MM.1S (cell line): ENCODE measurements at regions not wholly inside any gene's neighbourhood (a gene's known extent, or its start where the extent isn't known, plus 50 kb on each side); places are given as distances from the start of the nearest gene placed in this dataset.

ENCODE experiments used
- DNase-seq: peaks from one replicate; pipeline ENCODE4 v3.0.0-alpha.2; 2015
- H2AFZ ChIP-seq: fragments of 300-600 bp; sonication (generic); 2 replicates; pipeline ENCODE4 v1.6.0; 2016; ENCODE audit warnings: antibody characterized with exemption, low read length
- H3F3A ChIP-seq: fragments of 300-600 bp; sonication (generic); 2 replicates; pipeline ENCODE4 v1.6.1; 2016; ENCODE audit warnings: mild to moderate bottlenecking, antibody characterized with exemption, low read length, moderate library complexity, mixed read lengths; ENCODE audit not compliant: insufficient read depth
- H3K27ac ChIP-seq: fragments of 300-600 bp; sonication (generic); 2 replicates; pipeline ENCODE4 v1.5.1; 2016; ENCODE audit warnings: mild to moderate bottlenecking, low read length
- H3K27me3 ChIP-seq: fragments of 300-600 bp; sonication (generic); replicated peaks from 2 replicates; pipeline ENCODE4 v1.6.0; 2016; ENCODE audit warnings: low read length; ENCODE audit not compliant: insufficient read depth
- H3K36me3 ChIP-seq: fragments of 300-600 bp; sonication (generic); replicated peaks from 2 replicates; pipeline ENCODE4 v1.6.1; 2016; ENCODE audit warnings: mild to moderate bottlenecking, low read length, mixed read lengths; ENCODE audit not compliant: insufficient read depth
- H3K4me1 ChIP-seq: fragments of 300-600 bp; sonication (generic); 2 replicates; pipeline ENCODE4 v1.6.1; 2016; ENCODE audit warnings: low read length, mixed read lengths
- H3K4me2 ChIP-seq: fragments of 300-600 bp; sonication (generic); 2 replicates; pipeline ENCODE4 v1.6.0; 2016; ENCODE audit warnings: low read depth, low read length
- H3K4me3 ChIP-seq: fragments of 300-600 bp; sonication (generic); 2 replicates; pipeline ENCODE4 v1.5.1; 2016; ENCODE audit warnings: low read length, mixed read lengths
- H3K79me2 ChIP-seq: fragments of 300-600 bp; sonication (generic); 2 replicates; pipeline ENCODE4 v1.6.1; 2016; ENCODE audit warnings: mixed run types, low read length, mixed read lengths
- H3K9ac ChIP-seq: fragments of 300-600 bp; sonication (generic); 2 replicates; pipeline ENCODE4 v1.6.1; 2016; ENCODE audit warnings: low read length, mixed read lengths
- H3K9me2 ChIP-seq: fragments of 300-600 bp; sonication (generic); replicated peaks from 2 replicates; pipeline ENCODE4 v1.6.1; 2016; ENCODE audit warnings: mild to moderate bottlenecking, low read length, mixed read lengths; ENCODE audit not compliant: insufficient read depth
- H3K9me3 ChIP-seq: fragments of 300-600 bp; sonication (generic); replicated peaks from 2 replicates; pipeline ENCODE4 v1.6.1; 2016; ENCODE audit warnings: mild to moderate bottlenecking, low read length, mixed read lengths; ENCODE audit not compliant: insufficient read depth
- H4K20me1 ChIP-seq: fragments of 300-600 bp; sonication (generic); 2 replicates; pipeline ENCODE4 v1.6.1; 2016; ENCODE audit warnings: mild to moderate bottlenecking, low read length, moderate library complexity, mixed read lengths; ENCODE audit not compliant: insufficient read depth
- CTCF ChIP-seq: fragments of 300-600 bp; sonication (generic); IDR thresholded peaks from 2 replicates; pipeline ENCODE4 v1.5.1; 2016; ENCODE audit warnings: antibody characterized with exemption, low read length, mixed read lengths
- EZH2 ChIP-seq: fragments of 300-600 bp; sonication (generic); optimal IDR thresholded peaks from 2 replicates; pipeline ENCODE3; 2017; ENCODE audit warnings: low read depth, mild to moderate bottlenecking, antibody characterized with exemption, low read length, mixed read lengths
- EZH2phosphoT487 ChIP-seq: fragments of 300-600 bp; sonication (generic); IDR thresholded peaks from 2 replicates; pipeline ENCODE4 v1.6.1; 2018; ENCODE audit warnings: antibody characterized with exemption, low read length

- no peak for DNase-seq
- no peaks in the 10 kb centered on the region for H3K79me2 ChIP-seq
- no peaks in the 10 kb centered on the region for H3K36me3 ChIP-seq
- no peak overlapping the region for H2AFZ ChIP-seq
- no peaks in the 10 kb centered on the region for H3K9me2 ChIP-seq
- H3K27ac ChIP-seq: no peak overlapping the region
- TF ChIP-seq CTCF (no peak), EZH2 (no peak), EZH2phosphoT487 (no peak)
- H3K27me3 ChIP-seq: no peaks in the 10 kb centered on the region
- no peak overlapping the region for H3K9ac ChIP-seq
- H4K20me1 ChIP-seq: no peaks in the 10 kb centered on the region
- H3F3A ChIP-seq: no peaks in the 10 kb centered on the region
- H3K4me1 ChIP-seq: no peaks in the 10 kb centered on the region
- H3K9me3 ChIP-seq: no peaks in the 10 kb centered on the region
- no peak overlapping the region for H3K4me2 ChIP-seq
- no peak overlapping the region for H3K4me3 ChIP-seq
These were observed 412.1 kb downstream of the CYLC2 start for GRCh38 chr9:103407260-103407659.

GRCh38 chr9:103410059-103410458 lies 414.9 kb downstream of the CYLC2 start:
- Histone ChIP-seq H3K4me3 (no peak overlapping the region), H4K20me1 (no peaks in the 10 kb centered on the region), H3K79me2 (no peaks in the 10 kb centered on the region), H3K9me3 (no peaks in the 10 kb centered on the region), H2AFZ (no peak overlapping the region), H3F3A (no peaks in the 10 kb centered on the region), H3K9ac (no peak overlapping the region), H3K27me3 (no peaks in the 10 kb centered on the region), H3K9me2 (no peaks in the 10 kb centered on the region), H3K4me2 (no peak overlapping the region), H3K4me1 (no peaks in the 10 kb centered on the region), H3K27ac (no peak overlapping the region), H3K36me3 (no peaks in the 10 kb centered on the region)
- TF ChIP-seq CTCF: no peak
- no peak for TF ChIP-seq EZH2
- no peak for TF ChIP-seq EZH2phosphoT487
- DNase-seq: no peak

DNA sequence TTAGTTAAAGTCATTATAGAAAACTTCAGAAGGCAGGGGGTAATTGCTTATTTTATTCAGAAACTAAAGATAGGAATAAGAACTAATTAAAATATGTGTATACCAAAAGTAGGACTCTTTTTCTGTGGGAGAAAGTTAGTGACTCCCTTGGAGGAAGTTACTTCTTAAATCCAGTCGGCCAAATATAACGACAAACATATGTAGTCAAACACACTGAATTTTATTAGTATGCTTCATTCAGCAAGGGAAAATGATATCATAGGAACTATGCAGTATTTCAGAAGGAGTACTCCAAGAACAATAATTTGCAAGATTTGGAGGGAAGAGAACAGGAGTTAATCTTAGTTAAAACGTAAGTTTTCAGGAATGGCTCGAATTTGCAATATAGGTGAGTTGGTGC lies 432.6 kb downstream of the CYLC2 start:
- Histone ChIP-seq H3K9me2 (no peaks in the 10 kb centered on the region), H2AFZ (no peak overlapping the region), H3F3A (no peaks in the 10 kb centered on the region), H3K4me2 (no peak overlapping the region), H3K36me3 (no peaks in the 10 kb centered on the region), H3K4me3 (no peak overlapping the region), H3K9ac (no peak overlapping the region), H3K79me2 (no peaks in the 10 kb centered on the region), H4K20me1 (no peaks in the 10 kb centered on the region), H3K27me3 (no peaks in the 10 kb centered on the region), H3K9me3 (no peaks in the 10 kb centered on the region), H3K27ac (no peak overlapping the region), H3K4me1 (no peaks in the 10 kb centered on the region)
- DNase-seq: no peak
- no peak for TF ChIP-seq EZH2phosphoT487
- no peak for TF ChIP-seq CTCF
- no peak for TF ChIP-seq EZH2

GRCh38 chr9:103430469-103430868 lies 435.3 kb downstream of the CYLC2 start:
- Histone ChIP-seq H3K4me2 (no peak overlapping the region), H3K9ac (no peak overlapping the region), H2AFZ (no peak overlapping the region), H3K36me3 (no peaks in the 10 kb centered on the region), H3K4me3 (no peak overlapping the region), H3K27ac (no peak overlapping the region), H3K9me2 (no peaks in the 10 kb centered on the region), H3K9me3 (no peaks in the 10 kb centered on the region), H3K79me2 (no peaks in the 10 kb centered on the region), H3K4me1 (no peaks in the 10 kb centered on the region), H4K20me1 (no peaks in the 10 kb centered on the region), H3F3A (no peaks in the 10 kb centered on the region), H3K27me3 (no peaks in the 10 kb centered on the region)
- DNase-seq: no peak
- no peak for TF ChIP-seq EZH2
- TF ChIP-seq EZH2phosphoT487: no peak
- TF ChIP-seq CTCF: no peak
